GM23338 (cell line): ENCODE measurements at regions not wholly inside any gene's neighbourhood (a gene's known extent, or its start where the extent isn't known, plus 50 kb on each side); places are given as distances from the start of the nearest gene placed in this dataset.

Source experiments
- CREB1 ChIP-seq: fragments of 250-450 bp; sonication (Bioruptor Pico); IDR thresholded peaks from 2 replicates; pipeline ENCODE4 v1.5.0; 2020; ENCODE audit warnings: low read depth, mild to moderate bottlenecking, moderate library complexity
- CTCF ChIP-seq, 2 experiments: fragments of 200-600 bp in 1 of 2; sonication (generic) in 1 of 2; conservative IDR thresholded peaks; 2 replicates each; pipeline versions ENCODE4 v1.5.1 to v1.6.1; 2016 to 2017; ENCODE audit warnings: antibody characterized with exemption in 2 of 2, low read depth in 2 of 2, mild to moderate bottlenecking in 2 of 2, moderate library complexity in 1 of 2
- EZH2 ChIP-seq: fragments of 200-600 bp; sonication (generic); IDR thresholded peaks from one replicate; pipeline ENCODE4 v1.8.0; 2017; ENCODE audit warnings: antibody characterized with exemption, mild to moderate bottlenecking, low read depth; ENCODE audit not compliant: unreplicated experiment
- EZH2phosphoT487 ChIP-seq: fragments of 200-600 bp; sonication (generic); IDR thresholded peaks from one replicate; pipeline ENCODE4 v1.8.1; 2018; ENCODE audit warnings: antibody characterized with exemption; ENCODE audit not compliant: unreplicated experiment
- JUNB ChIP-seq: IDR thresholded peaks from one replicate; pipeline ENCODE4 v1.6.1; 2016; ENCODE audit warnings: antibody characterized with exemption; ENCODE audit not compliant: unreplicated experiment
- NANOG ChIP-seq: IDR thresholded peaks from 2 replicates; pipeline ENCODE4 v1.6.1; 2016; ENCODE audit warnings: antibody characterized with exemption, borderline replicate concordance
- POLR2AphosphoS5 ChIP-seq: IDR thresholded peaks from 2 replicates; pipeline ENCODE4 v1.6.1; 2016; ENCODE audit warnings: antibody characterized with exemption, low read depth
- STAT1 ChIP-seq: IDR thresholded peaks from one replicate; pipeline ENCODE4 v1.6.1; 2016; ENCODE audit warnings: antibody characterized with exemption; ENCODE audit not compliant: unreplicated experiment
- ZNF114 ChIP-seq: fragments of 250-450 bp; sonication (Bioruptor Pico); IDR thresholded peaks from 2 replicates; pipeline ENCODE4 v1.5.0; 2020; ENCODE audit warnings: mild to moderate bottlenecking, moderate library complexity
- ZNF331 ChIP-seq: fragments of 250-450 bp; sonication (Bioruptor Pico); IDR thresholded peaks from 2 replicates; pipeline ENCODE4 v1.5.0; 2020; ENCODE audit warnings: low read depth, mild to moderate bottlenecking, moderate library complexity
- ZNF462 ChIP-seq: fragments of 250-450 bp; sonication (Bioruptor Pico); IDR thresholded peaks from 2 replicates; pipeline ENCODE4 v1.5.0; 2020; ENCODE audit warnings: mild to moderate bottlenecking, moderate library complexity
- TF ChIP-seq, protein P1 (sequence below): IDR thresholded peaks from one replicate; pipeline ENCODE4 v1.6.1; 2018; ENCODE audit warnings: antibody characterized with exemption; ENCODE audit not compliant: unreplicated experiment
- TF ChIP-seq, protein P2 (sequence below): IDR thresholded peaks from 2 replicates; pipeline ENCODE4 v1.6.1; 2016; ENCODE audit warnings: antibody characterized with exemption

- TF ChIP-seq CTCF (conservative IDR thresholded peaks at IDR 0.05; ENCODE audit: low read depth in 2 of 2) (no peak), EZH2 (no peak), EZH2phosphoT487 (no peak), POLR2AphosphoS5 (no peak), JUNB (no peak), CREB1 (CRISPR knock-in tag) (no peak), STAT1 (no peak), NANOG (no peak), ZNF331 (CRISPR knock-in tag) (no peak), ZNF462 (no peak), ZNF114 (no peak)
- TF ChIP-seq, protein P1, sequence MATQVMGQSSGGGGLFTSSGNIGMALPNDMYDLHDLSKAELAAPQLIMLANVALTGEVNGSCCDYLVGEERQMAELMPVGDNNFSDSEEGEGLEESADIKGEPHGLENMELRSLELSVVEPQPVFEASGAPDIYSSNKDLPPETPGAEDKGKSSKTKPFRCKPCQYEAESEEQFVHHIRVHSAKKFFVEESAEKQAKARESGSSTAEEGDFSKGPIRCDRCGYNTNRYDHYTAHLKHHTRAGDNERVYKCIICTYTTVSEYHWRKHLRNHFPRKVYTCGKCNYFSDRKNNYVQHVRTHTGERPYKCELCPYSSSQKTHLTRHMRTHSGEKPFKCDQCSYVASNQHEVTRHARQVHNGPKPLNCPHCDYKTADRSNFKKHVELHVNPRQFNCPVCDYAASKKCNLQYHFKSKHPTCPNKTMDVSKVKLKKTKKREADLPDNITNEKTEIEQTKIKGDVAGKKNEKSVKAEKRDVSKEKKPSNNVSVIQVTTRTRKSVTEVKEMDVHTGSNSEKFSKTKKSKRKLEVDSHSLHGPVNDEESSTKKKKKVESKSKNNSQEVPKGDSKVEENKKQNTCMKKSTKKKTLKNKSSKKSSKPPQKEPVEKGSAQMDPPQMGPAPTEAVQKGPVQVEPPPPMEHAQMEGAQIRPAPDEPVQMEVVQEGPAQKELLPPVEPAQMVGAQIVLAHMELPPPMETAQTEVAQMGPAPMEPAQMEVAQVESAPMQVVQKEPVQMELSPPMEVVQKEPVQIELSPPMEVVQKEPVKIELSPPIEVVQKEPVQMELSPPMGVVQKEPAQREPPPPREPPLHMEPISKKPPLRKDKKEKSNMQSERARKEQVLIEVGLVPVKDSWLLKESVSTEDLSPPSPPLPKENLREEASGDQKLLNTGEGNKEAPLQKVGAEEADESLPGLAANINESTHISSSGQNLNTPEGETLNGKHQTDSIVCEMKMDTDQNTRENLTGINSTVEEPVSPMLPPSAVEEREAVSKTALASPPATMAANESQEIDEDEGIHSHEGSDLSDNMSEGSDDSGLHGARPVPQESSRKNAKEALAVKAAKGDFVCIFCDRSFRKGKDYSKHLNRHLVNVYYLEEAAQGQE = no peak
- TF ChIP-seq, protein P2, sequence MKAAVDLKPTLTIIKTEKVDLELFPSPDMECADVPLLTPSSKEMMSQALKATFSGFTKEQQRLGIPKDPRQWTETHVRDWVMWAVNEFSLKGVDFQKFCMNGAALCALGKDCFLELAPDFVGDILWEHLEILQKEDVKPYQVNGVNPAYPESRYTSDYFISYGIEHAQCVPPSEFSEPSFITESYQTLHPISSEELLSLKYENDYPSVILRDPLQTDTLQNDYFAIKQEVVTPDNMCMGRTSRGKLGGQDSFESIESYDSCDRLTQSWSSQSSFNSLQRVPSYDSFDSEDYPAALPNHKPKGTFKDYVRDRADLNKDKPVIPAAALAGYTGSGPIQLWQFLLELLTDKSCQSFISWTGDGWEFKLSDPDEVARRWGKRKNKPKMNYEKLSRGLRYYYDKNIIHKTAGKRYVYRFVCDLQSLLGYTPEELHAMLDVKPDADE = no peak
Observed at GRCh38 chr9:19663570-19663969, 125.3 kb downstream of the SLC24A2 start.
